Activated T-helper 1 cell treated with anti-CD3 and anti-CD28 coated beads, Interleukin-12 subunit alpha, Interleukin-12 subunit beta, Interleukin-2, Interleukin-4 antibody, amounts not matched to agents 30 ng/mL and 10 ng/mL and 1 ng/mL, durations not matched to agents 14 hours and 24 hours and 36 hours (primary cell): ENCODE measurements at regions not wholly inside any gene's neighbourhood (a gene's known extent, or its start where the extent isn't known, plus 50 kb on each side); places are given as distances from the start of the nearest gene placed in this dataset.

Experiments used
- DNase-seq: peaks from one replicate; pipeline ENCODE4 v3.0.0; 2021; ENCODE audit warnings: low spot score
- H3K27ac Mint-ChIP-seq: one replicate; pipeline ENCODE4 v1.8.0; 2021; ENCODE audit warnings: mild to moderate bottlenecking, mixed read lengths
- H3K27me3 Mint-ChIP-seq: one replicate; pipeline ENCODE4 v1.8.0; 2022; ENCODE audit warnings: mild to moderate bottlenecking, moderate library complexity, mixed read lengths; ENCODE audit not compliant: insufficient read depth
- H3K36me3 Mint-ChIP-seq: one replicate; pipeline ENCODE4 v1.8.0; 2021; ENCODE audit warnings: low read depth, mixed read lengths
- H3K4me1 Mint-ChIP-seq: one replicate; pipeline ENCODE4 v1.8.0; 2021; ENCODE audit warnings: low read depth, mixed read lengths
- H3K4me3 Mint-ChIP-seq: one replicate; pipeline ENCODE4 v1.8.0; 2021; ENCODE audit warnings: mild to moderate bottlenecking, moderate library complexity, mixed read lengths
- H3K9me3 Mint-ChIP-seq: one replicate; pipeline ENCODE4 v1.8.0; 2021; ENCODE audit warnings: mixed read lengths
- intact Hi-C: fragments of 100-400 bp; cut with micrococcal nuclease; formaldehyde crosslinking; loops from one replicate; pipeline ENCODE4 v1.15.1; 2024

- Mint-ChIP-seq H3K36me3 (no peaks in the 10 kb centered on the region), H3K27me3 (no peaks in the 10 kb centered on the region), H3K4me1 (peaks cover 16% of the 10 kb centered on the region), H3K9me3 (peaks cover 12% of the 10 kb centered on the region), H3K4me3 (no peak overlapping the region), H3K27ac (no peak overlapping the region)
- intact Hi-C loops, result loop anchor here (10.0 kb wide), 1 partner anchor 319 kb away; no protein-coding TSS in a partner anchor
- no peak for DNase-seq
Observed at GRCh38 chr7:7105800-7106582, 76.4 kb upstream of the C1GALT1 start.

- H3K4me1 Mint-ChIP-seq, result peaks cover 16% of the 10 kb centered on the region
- no peak for DNase-seq
- intact Hi-C loops, result loop anchor here (10.0 kb wide), 1 partner anchor 316 kb away; no protein-coding TSS in a partner anchor
Observed at GRCh38 chr7:7108931-7109330, 73.4 kb upstream of the C1GALT1 start.

GRCh38 chr7:7109934-7110333 is 72.4 kb upstream of the C1GALT1 start:
- no peak for DNase-seq
- intact Hi-C loops, result loop anchor here (10.0 kb wide), 1 partner anchor 315 kb away; no protein-coding TSS in a partner anchor
- no peak overlapping the region for H3K27ac Mint-ChIP-seq
- H3K27me3 Mint-ChIP-seq, result no peaks in the 10 kb centered on the region
- H3K9me3 Mint-ChIP-seq, result peaks cover 12% of the 10 kb centered on the region
- H3K4me3 Mint-ChIP-seq, result no peak overlapping the region
- no peaks in the 10 kb centered on the region for H3K36me3 Mint-ChIP-seq
- peaks cover 13% of the 10 kb centered on the region for H3K4me1 Mint-ChIP-seq

More at GRCh38 chr7:7108931-7109330, 73.4 kb upstream of the C1GALT1 start:
- Mint-ChIP-seq H3K4me3 (no peak overlapping the region), H3K27ac (no peak overlapping the region), H3K9me3 (peaks cover 12% of the 10 kb centered on the region), H3K27me3 (no peaks in the 10 kb centered on the region), H3K36me3 (no peaks in the 10 kb centered on the region)

DNA sequence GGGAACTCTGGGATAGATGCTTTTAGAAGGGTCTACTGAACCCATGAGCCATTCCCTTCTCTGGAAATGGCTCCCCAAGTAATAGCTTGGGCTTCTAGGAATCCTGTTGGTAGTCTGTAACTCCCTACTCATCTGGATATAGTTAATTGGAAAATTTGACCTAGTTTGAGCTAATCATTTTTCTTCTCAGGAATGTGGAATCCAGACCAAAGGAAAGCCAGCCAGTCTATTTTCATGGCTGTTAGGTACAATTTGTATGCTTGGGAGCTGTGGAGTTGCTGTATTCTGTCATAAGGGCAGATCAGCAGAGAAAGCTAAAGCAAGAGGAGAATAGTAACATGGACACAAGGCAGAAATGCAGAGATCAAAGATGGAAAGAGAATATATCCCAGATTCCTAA is 71.6 kb upstream of the C1GALT1 start:
- Mint-ChIP-seq H3K4me3 (no peak overlapping the region), H3K36me3 (no peaks in the 10 kb centered on the region), H3K27me3 (no peaks in the 10 kb centered on the region), H3K27ac (no peak overlapping the region), H3K4me1 (peaks cover 5% of the 10 kb centered on the region), H3K9me3 (peaks cover 12% of the 10 kb centered on the region)
- intact Hi-C loops, result no loop called here
- no peak for DNase-seq

DNA sequence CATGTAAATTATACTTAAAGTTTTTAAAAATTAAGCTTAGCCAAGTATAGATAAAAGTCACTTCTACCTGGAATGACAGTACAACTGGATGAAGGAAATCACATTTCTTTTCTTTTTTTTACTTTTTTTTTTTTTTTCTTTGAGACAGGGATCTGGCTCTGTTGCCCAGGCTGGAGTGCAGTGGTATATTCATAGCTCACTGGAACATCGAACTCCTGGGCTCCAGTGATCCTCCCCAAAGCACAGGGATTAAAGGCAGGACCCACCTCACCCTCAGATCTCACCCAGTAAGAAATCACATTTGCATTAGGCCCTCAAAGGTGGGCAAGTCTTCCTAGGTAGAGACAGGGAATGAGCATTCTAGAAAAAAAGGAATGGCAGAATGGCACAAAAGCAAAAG is 69.5 kb upstream of the C1GALT1 start:
- Mint-ChIP-seq H3K27me3 (peaks cover 4% of the 10 kb centered on the region), H3K4me1 (no peaks in the 10 kb centered on the region), H3K9me3 (peaks cover 12% of the 10 kb centered on the region), H3K27ac (no peak overlapping the region), H3K4me3 (no peak overlapping the region), H3K36me3 (no peaks in the 10 kb centered on the region)
- DNase-seq, result no peak
- intact Hi-C loops, result no loop called here

GRCh38 chr7:7114575-7115291 is 67.6 kb upstream of the C1GALT1 start:
- peaks cover 5% of the 10 kb centered on the region for H3K27me3 Mint-ChIP-seq
- no peak overlapping the region for H3K4me3 Mint-ChIP-seq
- no peak for DNase-seq
- H3K9me3 Mint-ChIP-seq, result peaks cover 2% of the 10 kb centered on the region
- H3K36me3 Mint-ChIP-seq, result no peaks in the 10 kb centered on the region
- no peak overlapping the region for H3K27ac Mint-ChIP-seq
- intact Hi-C loops, result no loop called here
- no peaks in the 10 kb centered on the region for H3K4me1 Mint-ChIP-seq

DNA sequence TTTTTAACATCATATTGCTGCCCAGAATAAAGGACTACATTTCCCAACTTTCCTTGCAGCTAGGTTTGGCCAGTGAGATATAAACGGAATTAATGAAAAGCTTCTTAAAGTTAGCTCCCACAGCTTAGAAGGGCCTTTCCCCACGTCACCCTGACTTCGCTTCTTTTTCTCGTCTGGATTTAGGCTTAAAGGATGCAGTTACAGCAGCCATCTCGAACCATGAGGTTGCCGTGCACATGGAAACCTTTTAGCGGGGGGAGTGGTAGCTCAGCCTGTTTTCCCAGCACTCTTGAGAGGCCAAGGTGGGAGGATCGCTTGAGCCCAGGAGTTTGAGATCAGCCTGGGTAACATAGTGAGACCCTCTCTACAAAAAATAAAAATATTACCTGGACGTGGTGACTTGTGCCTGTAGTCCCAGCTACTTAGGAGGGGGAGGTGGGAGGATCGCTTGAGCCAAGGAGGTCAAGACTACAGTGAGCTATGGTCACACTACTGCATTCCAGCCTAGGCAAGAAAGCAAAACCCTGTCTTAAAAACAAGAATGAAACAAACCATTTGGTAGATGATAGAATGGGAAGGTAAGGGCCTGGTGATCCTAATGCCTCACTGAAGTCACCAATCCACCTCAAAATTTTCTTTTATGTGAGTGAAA is 64.3 kb upstream of the C1GALT1 start:
- H3K27me3 Mint-ChIP-seq, result peaks cover 8% of the 10 kb centered on the region
- H3K36me3 Mint-ChIP-seq, result no peaks in the 10 kb centered on the region
- intact Hi-C loops, result no loop called here
- H3K4me3 Mint-ChIP-seq, result no peak overlapping the region
- H3K4me1 Mint-ChIP-seq, result no peaks in the 10 kb centered on the region
- H3K9me3 Mint-ChIP-seq, result no peaks in the 10 kb centered on the region
- DNase-seq, result no peak
- H3K27ac Mint-ChIP-seq, result no peak overlapping the region

DNA sequence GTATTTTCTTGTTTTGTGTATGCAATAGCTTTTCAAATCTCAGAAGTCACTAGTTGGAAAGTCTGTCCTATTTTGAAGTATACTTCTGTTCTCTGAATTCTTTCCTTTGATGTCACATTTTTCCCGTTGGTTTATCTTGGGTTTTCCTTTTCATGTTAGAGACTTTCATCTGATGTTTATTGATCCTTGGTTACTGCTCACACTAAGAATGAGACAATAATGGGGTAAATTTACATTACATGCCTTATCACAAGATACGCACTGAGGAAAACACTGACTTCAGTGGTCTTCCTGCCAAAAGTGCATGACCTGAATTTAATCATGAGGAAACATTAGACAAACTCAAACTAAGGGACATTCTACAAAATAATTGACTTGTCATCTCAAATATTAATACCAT is 63.5 kb upstream of the C1GALT1 start:
- H3K27ac Mint-ChIP-seq, result no peak overlapping the region
- no peak overlapping the region for H3K4me3 Mint-ChIP-seq
- H3K36me3 Mint-ChIP-seq, result no peaks in the 10 kb centered on the region
- no peaks in the 10 kb centered on the region for H3K4me1 Mint-ChIP-seq
- intact Hi-C loops, result no loop called here
- no peak for DNase-seq
- H3K9me3 Mint-ChIP-seq, result no peaks in the 10 kb centered on the region
- H3K27me3 Mint-ChIP-seq, result peaks cover 8% of the 10 kb centered on the region

DNA sequence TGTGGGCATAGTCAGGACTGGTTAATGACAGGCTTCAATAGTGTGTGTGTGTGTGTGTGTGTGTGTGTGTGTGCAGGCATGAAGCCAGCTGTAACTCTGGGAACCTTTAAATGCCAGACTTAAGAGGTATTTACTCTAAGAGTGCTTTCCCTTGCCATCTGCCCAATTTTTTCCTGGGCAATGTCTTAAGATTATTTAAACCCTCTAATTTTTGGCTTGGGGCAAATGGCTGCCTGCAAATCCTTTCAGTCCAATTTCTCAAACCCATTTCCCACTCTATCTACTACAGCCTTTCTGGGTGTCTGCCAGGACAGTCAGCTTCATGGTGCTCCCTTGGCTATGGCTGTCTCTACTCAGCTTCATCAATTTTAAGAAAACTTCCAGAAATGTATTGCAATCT is 62.6 kb upstream of the C1GALT1 start:
- Mint-ChIP-seq H3K9me3 (no peaks in the 10 kb centered on the region), H3K27ac (no peak overlapping the region), H3K4me3 (no peak overlapping the region), H3K27me3 (peaks cover 8% of the 10 kb centered on the region), H3K4me1 (no peaks in the 10 kb centered on the region), H3K36me3 (no peaks in the 10 kb centered on the region)
- intact Hi-C loops, result no loop called here
- DNase-seq, result no peak

- intact Hi-C loops, result no loop called here
- no peak overlapping the region for H3K27ac Mint-ChIP-seq
- no peak for DNase-seq
- no peaks in the 10 kb centered on the region for H3K4me1 Mint-ChIP-seq
- H3K27me3 Mint-ChIP-seq, result peaks cover 5% of the 10 kb centered on the region
- no peaks in the 10 kb centered on the region for H3K9me3 Mint-ChIP-seq
- H3K36me3 Mint-ChIP-seq, result no peaks in the 10 kb centered on the region
- no peak overlapping the region for H3K4me3 Mint-ChIP-seq
Observed at GRCh38 chr7:7122033-7122478, 60.3 kb upstream of the C1GALT1 start.

DNA sequence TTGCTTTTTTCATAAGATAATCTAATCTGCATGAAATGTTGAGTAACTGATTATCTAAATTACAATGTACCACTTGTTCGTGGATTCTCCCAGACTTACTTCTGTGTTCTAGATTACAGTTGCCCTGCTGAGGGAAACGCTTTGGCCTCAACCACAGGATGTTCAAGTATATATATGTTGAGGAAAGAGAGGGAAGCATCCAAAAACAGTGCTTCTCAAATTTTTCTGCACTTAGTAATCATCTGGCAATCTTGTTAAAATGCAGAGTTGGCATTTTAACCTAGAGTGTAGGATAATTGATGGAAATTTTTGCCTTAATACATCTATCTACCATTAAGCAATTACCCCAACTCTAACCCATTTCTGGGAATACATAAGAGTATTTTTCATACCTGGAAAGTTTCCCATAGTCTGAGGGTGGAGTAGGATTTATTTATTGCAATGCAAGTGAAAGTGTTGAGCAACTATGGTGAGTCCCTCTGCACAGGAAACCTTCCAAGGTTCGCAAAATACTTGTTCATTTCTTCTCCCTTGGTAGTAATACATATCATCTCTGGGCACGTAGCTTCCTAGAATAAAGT is 59.6 kb upstream of the C1GALT1 start:
- H3K27ac Mint-ChIP-seq, result no peak overlapping the region
- peaks cover 1% of the 10 kb centered on the region for H3K36me3 Mint-ChIP-seq
- intact Hi-C loops, result no loop called here
- DNase-seq, result no peak
- no peak overlapping the region for H3K4me3 Mint-ChIP-seq
- peaks cover 5% of the 10 kb centered on the region for H3K27me3 Mint-ChIP-seq
- H3K9me3 Mint-ChIP-seq, result no peaks in the 10 kb centered on the region
- H3K4me1 Mint-ChIP-seq, result no peaks in the 10 kb centered on the region

GRCh38 chr7:7125963-7126362 is 56.4 kb upstream of the C1GALT1 start:
- DNase-seq, result no peak
- Mint-ChIP-seq H3K9me3 (no peaks in the 10 kb centered on the region), H3K27ac (no peak overlapping the region), H3K4me1 (no peaks in the 10 kb centered on the region), H3K4me3 (no peak overlapping the region), H3K27me3 (peaks cover 2% of the 10 kb centered on the region), H3K36me3 (peaks cover 1% of the 10 kb centered on the region)
- intact Hi-C loops, result no loop called here

DNA sequence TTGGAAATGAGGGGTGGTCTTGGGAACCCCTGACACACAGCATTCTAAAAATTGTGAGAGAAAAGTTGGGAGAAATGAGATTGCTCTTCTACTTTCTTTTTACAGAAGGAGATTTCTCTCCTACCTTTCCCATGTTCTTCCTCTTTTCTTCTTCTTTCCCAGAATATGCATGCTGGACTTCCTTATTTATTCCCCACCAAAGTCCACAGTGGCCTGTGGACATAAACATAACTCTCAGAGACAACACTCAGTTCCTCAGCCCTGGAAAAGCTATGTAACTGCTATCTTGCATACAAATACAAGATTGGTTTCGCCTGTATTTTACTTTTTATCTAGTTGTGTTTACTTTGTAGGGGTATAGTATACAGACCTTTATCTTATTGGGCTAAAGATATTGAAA is 54.6 kb upstream of the C1GALT1 start:
- Mint-ChIP-seq H3K9me3 (no peaks in the 10 kb centered on the region), H3K4me3 (no peak overlapping the region), H3K36me3 (peaks cover 1% of the 10 kb centered on the region), H3K27ac (no peak overlapping the region), H3K4me1 (no peaks in the 10 kb centered on the region), H3K27me3 (peaks cover 2% of the 10 kb centered on the region)
- intact Hi-C loops, result no loop called here
- no peak for DNase-seq
